Neural cell (in vitro differentiated cells): ENCODE measurements at regions not wholly inside any gene's neighbourhood (a gene's known extent, or its start where the extent isn't known, plus 50 kb on each side); places are given as distances from the start of the nearest gene placed in this dataset.

Experiments
- H2AFZ ChIP-seq: fragments of 200-600, 300-800 bp; sonication (generic), shearing (Covaris generic); 2 replicates; pipeline ENCODE4 v1.6.0; 2014; ENCODE audit warnings: low read depth, mild to moderate bottlenecking, antibody characterized with exemption, low read length, moderate library complexity
- H3F3A ChIP-seq: fragments of 200-600 bp; shearing (Covaris generic); 2 replicates; pipeline ENCODE4 v1.6.1; 2016; ENCODE audit warnings: mild to moderate bottlenecking, moderate library complexity, mixed read lengths, antibody characterized with exemption, low read length; ENCODE audit not compliant: insufficient read depth, poor library complexity, severe bottlenecking
- H3K27ac ChIP-seq: fragments of 200-600, 300-800 bp; sonication (generic), shearing (Covaris generic); 2 replicates; pipeline ENCODE4 v1.5.1; 2014; ENCODE audit warnings: mild to moderate bottlenecking, low read length, moderate library complexity
- H3K27me3 ChIP-seq: fragments of 300-800, 200-600 bp; sonication (generic), shearing (Covaris generic); 2 replicates; pipeline ENCODE4 v1.6.0; 2014; ENCODE audit warnings: mild to moderate bottlenecking, low read depth, low read length, moderate library complexity; ENCODE audit not compliant: insufficient read depth
- H3K36me3 ChIP-seq: fragments of 300-800, 200-600 bp; sonication (generic), shearing (Covaris generic); 2 replicates; pipeline ENCODE4 v1.5.1; 2014; ENCODE audit warnings: mild to moderate bottlenecking, antibody characterized with exemption, low read length, moderate library complexity; ENCODE audit not compliant: insufficient read depth
- H3K4me2 ChIP-seq: fragments of 300-800, 200-600 bp; sonication (generic), shearing (Covaris generic); 2 replicates; pipeline ENCODE4 v1.6.0; 2014; ENCODE audit warnings: mild to moderate bottlenecking, low read length
- H3K4me3 ChIP-seq: fragments of 300-800, 200-600 bp; sonication (generic), shearing (Covaris generic); 2 replicates; pipeline ENCODE4 v1.5.1; 2014; ENCODE audit warnings: mild to moderate bottlenecking, low read length, moderate library complexity
- H3K79me2 ChIP-seq: fragments of 200-600 bp; shearing (Covaris generic); replicated peaks from 2 replicates; pipeline ENCODE4 v1.6.0; 2014; ENCODE audit warnings: mild to moderate bottlenecking, low read length, moderate library complexity; ENCODE audit not compliant: insufficient read depth
- H3K9ac ChIP-seq: fragments of 300-800, 200-600 bp; sonication (generic), shearing (Covaris generic); 2 replicates; pipeline ENCODE4 v1.6.1; 2016; ENCODE audit warnings: mild to moderate bottlenecking, low read length, mixed read lengths
- H3K9me2 ChIP-seq: fragments of 200-600 bp; shearing (Covaris generic); 2 replicates; pipeline ENCODE4 v1.6.1; 2016; ENCODE audit warnings: mild to moderate bottlenecking, low read length, mixed read lengths; ENCODE audit not compliant: insufficient read depth
- H3K9me3 ChIP-seq: fragments of 200-600, 300-800 bp; sonication (generic), shearing (Covaris generic); 2 replicates; pipeline ENCODE4 v1.6.1; 2016; ENCODE audit warnings: mild to moderate bottlenecking, mixed run types, low read length, moderate library complexity, mixed read lengths
- H4K20me1 ChIP-seq: fragments of 200-600 bp; shearing (Covaris generic); 2 replicates; pipeline ENCODE4 v1.6.1; 2016; ENCODE audit warnings: mild to moderate bottlenecking, mixed run types; ENCODE audit not compliant: insufficient read depth
- CTCF ChIP-seq: fragments of 450-650 bp; IDR thresholded peaks from 2 replicates; pipeline ENCODE4 v1.5.1; 2014; ENCODE audit warnings: antibody characterized with exemption, mild to moderate bottlenecking, moderate library complexity; ENCODE audit not compliant: poor library complexity, severe bottlenecking
- EP300 ChIP-seq: fragments of 450-650 bp; conservative IDR thresholded peaks from 2 replicates; pipeline ENCODE4 v1.6.1; 2014; ENCODE audit warnings: antibody characterized with exemption, mild to moderate bottlenecking, moderate library complexity; ENCODE audit not compliant: poor library complexity, severe bottlenecking
- EZH2 ChIP-seq: fragments of 200-600, 300-800 bp; shearing (Covaris generic), sonication (generic); IDR thresholded peaks from 2 replicates; pipeline ENCODE4 v1.6.1; 2014; ENCODE audit warnings: antibody characterized with exemption, low read length, borderline replicate concordance, mild to moderate bottlenecking; ENCODE audit not compliant: insufficient read depth, poor library complexity, severe bottlenecking
- MXI1 ChIP-seq: fragments of 450-650 bp; conservative IDR thresholded peaks from 2 replicates; pipeline ENCODE4 v1.6.1; 2014; ENCODE audit warnings: antibody characterized with exemption, mild to moderate bottlenecking; ENCODE audit not compliant: poor library complexity, severe bottlenecking
- POLR2AphosphoS5 ChIP-seq: IDR thresholded peaks from 2 replicates; pipeline ENCODE4 v1.6.1; 2012
- RAD21 ChIP-seq: fragments of 450-650 bp; conservative IDR thresholded peaks from 2 replicates; pipeline ENCODE4 v1.6.1; 2014; ENCODE audit warnings: antibody characterized with exemption, mild to moderate bottlenecking, moderate library complexity
- REST ChIP-seq: IDR thresholded peaks from 2 replicates; pipeline ENCODE4 v1.6.1; 2012; ENCODE audit warnings: borderline replicate concordance
- SMC3 ChIP-seq: fragments of 450-650 bp; conservative IDR thresholded peaks from 2 replicates; pipeline ENCODE4 v1.6.1; 2014; ENCODE audit warnings: antibody characterized with exemption, mild to moderate bottlenecking, moderate library complexity; ENCODE audit not compliant: poor library complexity
- TAF1 ChIP-seq: IDR thresholded peaks from 2 replicates; pipeline ENCODE4 v1.6.1; 2012; ENCODE audit warnings: low read depth

- Histone ChIP-seq H3K4me3 (no peak overlapping the region), H3K4me2 (no peak overlapping the region), H3K9me3 (peaks cover 5% of the 10 kb centered on the region), H4K20me1 (no peaks in the 10 kb centered on the region), H3K36me3 (no peaks in the 10 kb centered on the region), H3K9ac (no peak overlapping the region), H3K79me2 (no peaks in the 10 kb centered on the region), H3K27me3 (no peaks in the 10 kb centered on the region), H3F3A (no peaks in the 10 kb centered on the region), H2AFZ (no peak overlapping the region), H3K27ac (no peak overlapping the region), H3K9me2 (no peaks in the 10 kb centered on the region)
- no peak for TF ChIP-seq RAD21
Measured at GRCh38 chr20:60389882-60390281, 431.7 kb downstream of the CDH26 start.

GRCh38 chr20:60395991-60396390, 437.8 kb downstream of the CDH26 start:
- Histone ChIP-seq H3K4me3 (no peak overlapping the region), H2AFZ (no peak overlapping the region), H3K9me2 (no peaks in the 10 kb centered on the region)

GRCh38 chr20:60400567-60400966, 442.3 kb downstream of the CDH26 start:
- Histone ChIP-seq H4K20me1 (no peaks in the 10 kb centered on the region), H2AFZ (no peak overlapping the region), H3K79me2 (no peaks in the 10 kb centered on the region), H3K9me3 (no peaks in the 10 kb centered on the region), H3F3A (no peaks in the 10 kb centered on the region), H3K4me2 (no peak overlapping the region), H3K36me3 (no peaks in the 10 kb centered on the region), H3K27ac (no peak overlapping the region), H3K9me2 (no peaks in the 10 kb centered on the region), H3K4me3 (no peak overlapping the region), H3K27me3 (no peaks in the 10 kb centered on the region), H3K9ac (no peak overlapping the region)
- no peak for TF ChIP-seq MXI1
- no peak for TF ChIP-seq EP300
- TF ChIP-seq REST, result no peak
- no peak for TF ChIP-seq TAF1
- TF ChIP-seq RAD21, result no peak
- TF ChIP-seq CTCF, result no peak
- no peak for TF ChIP-seq EZH2
- TF ChIP-seq POLR2AphosphoS5, result no peak
- no peak for TF ChIP-seq SMC3

More at GRCh38 chr20:60395991-60396390, 437.8 kb downstream of the CDH26 start:
- H3K9ac ChIP-seq, result no peak overlapping the region
- no peaks in the 10 kb centered on the region for H3K27me3 ChIP-seq
- H3K4me2 ChIP-seq, result no peak overlapping the region
- H3K79me2 ChIP-seq, result no peaks in the 10 kb centered on the region
- no peaks in the 10 kb centered on the region for H3F3A ChIP-seq
- H3K9me3 ChIP-seq, result no peaks in the 10 kb centered on the region
- H4K20me1 ChIP-seq, result no peaks in the 10 kb centered on the region
- H3K36me3 ChIP-seq, result no peaks in the 10 kb centered on the region
- no peak overlapping the region for H3K27ac ChIP-seq
- TF ChIP-seq TAF1, result no peak
- no peak for TF ChIP-seq POLR2AphosphoS5
